CD14-positive monocyte (primary cell): ENCODE measurements at regions not wholly inside any gene's neighbourhood (a gene's known extent, or its start where the extent isn't known, plus 50 kb on each side); places are given as distances from the start of the nearest gene placed in this dataset.

Experiments
- DNase-seq, 3 donors: peaks; one replicate each; pipeline ENCODE4 v3.0.0-alpha.2; 2011 to 2022
- H2AFZ ChIP-seq: 2 replicates; pipeline ENCODE4 v1.6.0; 2012; ENCODE audit warnings: mild to moderate bottlenecking, low read depth, low read length, inconsistent platforms; ENCODE audit not compliant: insufficient read depth, poor library complexity, severe bottlenecking
- H3K27ac ChIP-seq, 2 donors: 1 replicate in 1 of 2; 2 replicates in 1 of 2; pipeline ENCODE4 v1.5.1; 2012 to 2013; ENCODE audit warnings: low read length in 2 of 2, control low read depth in 1 of 2, inconsistent platforms in 1 of 2, low read depth in 1 of 2, mild to moderate bottlenecking in 1 of 2
- H3K27me3 ChIP-seq, 2 donors: one replicate each; pipeline versions ENCODE4 v1.6.0 to v1.6.1; 2011 to 2013; ENCODE audit warnings: low read length in 2 of 2; ENCODE audit not compliant: control insufficient read depth in 2 of 2, insufficient read depth in 2 of 2
- H3K36me3 ChIP-seq, 2 donors: replicated peaks in 1 of 2; 1 replicate in 1 of 2; 2 replicates in 1 of 2; pipeline versions ENCODE4 v1.5.1 to v1.6.1; 2012 to 2013; ENCODE audit warnings: low read length in 2 of 2, control low read depth in 1 of 2, inconsistent platforms in 1 of 2, mild to moderate bottlenecking in 1 of 2; ENCODE audit not compliant: insufficient read depth in 2 of 2, control insufficient read depth in 1 of 2
- H3K4me1 ChIP-seq, 2 donors: 1 replicate in 1 of 2; 2 replicates in 1 of 2; pipeline versions ENCODE4 v1.5.1 to v1.6.1; 2012 to 2013; ENCODE audit warnings: low read length in 2 of 2, control low read depth in 1 of 2, inconsistent platforms in 1 of 2, mild to moderate bottlenecking in 1 of 2, moderate library complexity in 1 of 2; ENCODE audit not compliant: insufficient read depth in 2 of 2, control insufficient read depth in 1 of 2
- H3K4me2 ChIP-seq: replicated peaks from 2 replicates; pipeline ENCODE3; 2012; ENCODE audit warnings: low read length, moderate library complexity, mild to moderate bottlenecking; ENCODE audit not compliant: poor library complexity, severe bottlenecking; ENCODE audit errors: extremely low read depth
- H3K4me3 ChIP-seq, 3 experiments: fragments of 200-600 bp in 1 of 3; sonication (generic) in 1 of 3; replicated peaks in 1 of 3; 1 replicate in 2 of 3; 2 replicates in 1 of 3; pipeline ENCODE4 v1.5.1; 2011 to 2013; ENCODE audit warnings: low read length in 3 of 3, mild to moderate bottlenecking in 3 of 3, control low read depth in 2 of 3, low read depth in 2 of 3, inconsistent platforms in 1 of 3, moderate library complexity in 1 of 3
- H3K79me2 ChIP-seq: 2 replicates; pipeline ENCODE4 v1.6.0; 2012; ENCODE audit warnings: mild to moderate bottlenecking, control low read depth, inconsistent platforms, low read length, moderate library complexity; ENCODE audit not compliant: insufficient read depth
- H3K9ac ChIP-seq: 2 replicates; pipeline ENCODE4 v1.6.0; 2017; ENCODE audit warnings: low read length, mild to moderate bottlenecking; ENCODE audit not compliant: insufficient read depth, poor library complexity, severe bottlenecking
- H3K9me3 ChIP-seq, 2 donors: replicated peaks in 1 of 2; 1 replicate in 1 of 2; 2 replicates in 1 of 2; pipeline versions ENCODE4 v1.5.1 to v1.6.1; 2012 to 2013; ENCODE audit warnings: low read length in 2 of 2, control low read depth in 1 of 2; ENCODE audit not compliant: control insufficient read depth in 1 of 2, insufficient read depth in 1 of 2
- H4K20me1 ChIP-seq: 2 replicates; pipeline ENCODE4 v1.6.0; 2012; ENCODE audit warnings: mild to moderate bottlenecking, low read length, control low read depth, moderate library complexity; ENCODE audit not compliant: insufficient read depth
- H3K27ac Mint-ChIP-seq, 7 donors: one replicate each; pipeline ENCODE4 v1.8.0; 2020; ENCODE audit warnings: mild to moderate bottlenecking in 7 of 7, mixed read lengths in 7 of 7, moderate library complexity in 6 of 7, inconsistent platforms in 2 of 7
- H3K27me3 Mint-ChIP-seq, 3 donors: one replicate each; pipeline ENCODE4 v1.8.0; 2021 to 2022; ENCODE audit warnings: low read depth in 3 of 3, mild to moderate bottlenecking in 3 of 3, mixed read lengths in 3 of 3, moderate library complexity in 3 of 3, inconsistent platforms in 1 of 3
- H3K36me3 Mint-ChIP-seq, 2 donors: one replicate each; pipeline ENCODE4 v1.8.0; 2020; ENCODE audit warnings: mixed read lengths in 2 of 2, inconsistent platforms in 1 of 2, mild to moderate bottlenecking in 1 of 2
- H3K4me1 Mint-ChIP-seq: one replicate; pipeline ENCODE4 v1.8.0; 2020; ENCODE audit warnings: mild to moderate bottlenecking, mixed read lengths
- H3K4me3 Mint-ChIP-seq, 2 donors: one replicate each; pipeline ENCODE4 v1.8.0; 2020; ENCODE audit warnings: mild to moderate bottlenecking in 2 of 2, mixed read lengths in 2 of 2, moderate library complexity in 1 of 2
- H3K9me3 Mint-ChIP-seq, 7 donors: one replicate each; pipeline ENCODE4 v1.8.0; 2020 to 2022; ENCODE audit warnings: mixed read lengths in 7 of 7, mild to moderate bottlenecking in 6 of 7, moderate library complexity in 6 of 7, inconsistent platforms in 2 of 7
- CTCF ChIP-seq: fragments of 200-600 bp; IDR thresholded peaks from one replicate; pipeline ENCODE4 v1.8.0; 2022; ENCODE audit warnings: antibody characterized with exemption, mild to moderate bottlenecking
- WGBS: methylation state at CpG from one replicate; pipeline ENCODE4 v1.1.5; 2013; ENCODE audit warnings: missing lambda C conversion rate; ENCODE audit not compliant: insufficient coverage; 5-methylcytosine and 5-hydroxymethylcytosine counted together
- intact Hi-C, 2 donors: fragments of 100-400 bp; cut with micrococcal nuclease; formaldehyde crosslinking; loops; one replicate each; pipeline versions ENCODE4 v1.15.0 to v1.15.1; 2023

- H3K79me2 ChIP-seq, result no peaks in the 10 kb centered on the region
- no peak for DNase-seq
- intact Hi-C loops, result no loop called here
- TF ChIP-seq CTCF, result no peak
- H3K4me3 ChIP-seq, result no peak overlapping the region
- no peak overlapping the region for H3K9ac ChIP-seq
- Mint-ChIP-seq H3K27ac (no peak overlapping the region), H3K4me3 (no peak overlapping the region), H3K27me3 (no peaks in the 10 kb centered on the region), H3K9me3 (peaks cover 3 to 12% (median 7%) of the 10 kb centered on the region in 7 donors), H3K36me3 (no peaks in the 10 kb centered on the region), H3K4me1 (no peaks in the 10 kb centered on the region)
- H3K4me2 ChIP-seq, result no peak overlapping the region
- no peaks in the 10 kb centered on the region for H3K36me3 ChIP-seq
- H3K4me1 ChIP-seq, result no peaks in the 10 kb centered on the region
- no peaks in the 10 kb centered on the region for H4K20me1 ChIP-seq
- no peaks in the 10 kb centered on the region for H3K27me3 ChIP-seq
- H2AFZ ChIP-seq, result no peak overlapping the region
- H3K9me3 ChIP-seq, result peaks cover 0 to 8% of the 10 kb centered on the region in 2 donors
- H3K27ac ChIP-seq, result no peak overlapping the region
- 100% methylated on average over 1 of the region's 2 CpGs for WGBS
Measured at GRCh38 chr2:23200068-23200786, 184.8 kb upstream of the KLHL29 start.

- H3K4me1 ChIP-seq, result no peaks in the 10 kb centered on the region
- Mint-ChIP-seq H3K9me3 (peaks cover 3 to 12% (median 8%) of the 10 kb centered on the region in 7 donors), H3K4me1 (no peaks in the 10 kb centered on the region), H3K36me3 (no peaks in the 10 kb centered on the region), H3K4me3 (no peak overlapping the region), H3K27me3 (no peaks in the 10 kb centered on the region), H3K27ac (no peak overlapping the region)
- H3K4me2 ChIP-seq, result no peak overlapping the region
- H3K79me2 ChIP-seq, result no peaks in the 10 kb centered on the region
- no peak overlapping the region for H2AFZ ChIP-seq
- no peak for DNase-seq
- peaks cover 0 to 8% of the 10 kb centered on the region in 2 donors for H3K9me3 ChIP-seq
- H3K27ac ChIP-seq, result no peak overlapping the region
- H3K27me3 ChIP-seq, result no peaks in the 10 kb centered on the region
- TF ChIP-seq CTCF, result no peak
- intact Hi-C loops, result no loop called here
- 67% methylated on average over 5 of the region's 5 CpGs for WGBS
- H3K4me3 ChIP-seq, result no peak overlapping the region
- no peaks in the 10 kb centered on the region for H3K36me3 ChIP-seq
- no peak overlapping the region for H3K9ac ChIP-seq
- no peaks in the 10 kb centered on the region for H4K20me1 ChIP-seq
Measured at GRCh38 chr2:23200787-23201114, 184.2 kb upstream of the KLHL29 start.
